AG10803 (cell line): ENCODE measurements at regions not wholly inside any gene's neighbourhood (a gene's known extent, or its start where the extent isn't known, plus 50 kb on each side); places are given as distances from the start of the nearest gene placed in this dataset.
A peak's percentile ranks its signal among the peaks of the same experiment; 100 is the strongest.

Experiments
- DNase-seq: peaks from one replicate; pipeline ENCODE4 v3.0.0; 2010; ENCODE audit warnings: low read depth
- H3K4me3 ChIP-seq: 2 replicates; pipeline ENCODE4 v1.5.1; 2011; ENCODE audit warnings: mild to moderate bottlenecking, low read length, control low read depth
- CTCF ChIP-seq: conservative IDR thresholded peaks from 2 replicates; pipeline ENCODE4 v1.5.1; 2011; ENCODE audit warnings: mild to moderate bottlenecking, low read length, control low read depth, inconsistent platforms

- TF ChIP-seq CTCF: no peak
- DNase-seq: no peak
- no peak overlapping the region for H3K4me3 ChIP-seq
These were observed 530.8 kb upstream of the JARID2 start for GRCh38 chr6:14715076-14715475.

- DNase-seq: no peak
- no peak overlapping the region for H3K4me3 ChIP-seq
- TF ChIP-seq CTCF: no peak
These were observed 529.2 kb upstream of the JARID2 start for GRCh38 chr6:14716499-14717146.

GRCh38 chr6:14717307-14717706 is 528.6 kb upstream of the JARID2 start:
- DNase-seq: no peak

GRCh38 chr6:14718861-14719260 is 527.0 kb upstream of the JARID2 start:
- H3K4me3 ChIP-seq: no peak overlapping the region
- no peak for DNase-seq
- no peak for TF ChIP-seq CTCF

More at GRCh38 chr6:14717307-14717706, 528.6 kb upstream of the JARID2 start:
- TF ChIP-seq CTCF: no peak
- H3K4me3 ChIP-seq: no peak overlapping the region

- no peak for DNase-seq
- no peak overlapping the region for H3K4me3 ChIP-seq
- no peak for TF ChIP-seq CTCF
These were observed 526.6 kb upstream of the JARID2 start for GRCh38 chr6:14719270-14719669.

GRCh38 chr6:14720411-14721102 is 525.3 kb upstream of the JARID2 start:
- DNase-seq: no peak
- TF ChIP-seq CTCF: no peak
- no peak overlapping the region for H3K4me3 ChIP-seq

GRCh38 chr6:14721103-14721758 is 524.6 kb upstream of the JARID2 start:
- DNase-seq: peak; percentile 44
- H3K4me3 ChIP-seq: no peak overlapping the region
- no peak for TF ChIP-seq CTCF
